NT2/D1 (cell line): ENCODE measurements at regions not wholly inside any gene's neighbourhood (a gene's known extent, or its start where the extent isn't known, plus 50 kb on each side); places are given as distances from the start of the nearest gene placed in this dataset.

Experiments
- SUZ12 ChIP-seq: IDR thresholded peaks from 2 replicates; pipeline ENCODE4 v1.6.1; 2011; ENCODE audit not compliant: insufficient read length, insufficient read depth; ENCODE audit errors: extremely low read depth
- YY1 ChIP-seq: IDR thresholded peaks from 2 replicates; pipeline ENCODE4 v1.6.1; 2011; ENCODE audit not compliant: insufficient read length, insufficient read depth

DNA sequence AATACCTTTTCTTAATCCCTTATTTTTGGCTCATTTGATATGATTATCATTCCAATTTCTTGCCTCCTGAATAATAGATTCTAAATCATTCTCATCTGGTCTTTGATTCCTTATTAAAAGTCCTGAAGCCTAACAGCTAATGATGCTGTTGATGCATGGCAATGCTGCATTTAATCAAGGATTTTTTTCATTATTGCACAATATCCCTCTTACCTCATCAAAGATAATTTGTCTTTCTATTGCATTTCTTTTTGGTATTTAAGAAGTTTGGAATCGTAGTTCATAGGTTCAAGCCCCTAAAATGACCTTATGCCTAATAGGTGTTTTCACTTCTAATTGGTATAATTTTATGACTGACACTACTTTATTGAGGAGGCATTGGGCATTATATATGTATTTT is 648.2 kb upstream of the STXBP6 start:
- no peak for TF ChIP-seq YY1
- no peak for TF ChIP-seq SUZ12
